ENCODE measurements at regions not wholly inside any gene's neighbourhood (a gene's known extent, or its start where the extent isn't known, plus 50 kb on each side); places are given as distances from the start of the nearest gene placed in this dataset.
"Not testable (repeated sequence)": the region's sequence is repeated elsewhere in the genome, so short reads cannot be mapped to it uniquely, and the experiment has no call there.

GRCh38 chr3:156050918-156051317 is 69.5 kb upstream of the KCNAB1 start:
- no peak for DNase-seq

- no peak for DNase-seq
Observed at GRCh38 chr3:156051651-156052050, 68.7 kb upstream of the KCNAB1 start.

GRCh38 chr3:156052115-156052514 is 68.3 kb upstream of the KCNAB1 start:
- no peak for DNase-seq

- DNase-seq, result no peak
Observed at GRCh38 chr3:156059950-156060501, 60.4 kb upstream of the KCNAB1 start.

- not testable (repeated sequence) for DNase-seq
Observed at GRCh38 chr3:156068151-156068550, 52.2 kb upstream of the KCNAB1 start.

GRCh38 chr3:156070028-156070427 is 50.4 kb upstream of the KCNAB1 start:
- no peak for DNase-seq

Measured in NCI-H1436 (cell line).